22Rv1 (cell line): ENCODE measurements at regions not wholly inside any gene's neighbourhood (a gene's known extent, or its start where the extent isn't known, plus 50 kb on each side); places are given as distances from the start of the nearest gene placed in this dataset.

Source experiments
- CTCF ChIP-seq: fragments of 450-650 bp; IDR thresholded peaks from 2 replicates; pipeline ENCODE4 v1.5.1; 2017; ENCODE audit warnings: mild to moderate bottlenecking
- ZFX ChIP-seq: fragments of 450-650 bp; IDR thresholded peaks from 2 replicates; pipeline ENCODE4 v1.6.1; 2017; ENCODE audit warnings: antibody characterized with exemption, borderline replicate concordance

GRCh38 chr1:228669242-228669585, 66.1 kb upstream of the RHOU start:
- no peak for TF ChIP-seq ZFX
- TF ChIP-seq CTCF: no peak
